GM23338 (cell line): ENCODE measurements at regions not wholly inside any gene's neighbourhood (a gene's known extent, or its start where the extent isn't known, plus 50 kb on each side); places are given as distances from the start of the nearest gene placed in this dataset.

ENCODE experiments used
- ATAC-seq: fragments of 200-7000 bp; cut with Tn5 transposase; 3 replicates; pipeline ENCODE4 v1.9.1; 2020
- DNase-seq: peaks from one replicate; pipeline ENCODE4 v3.0.0-alpha.2; 2015; ENCODE audit warnings: low spot score
- H2AFZ ChIP-seq: fragments of 200-600 bp; sonication (generic); 2 replicates; pipeline ENCODE4 v1.8.0; 2016; ENCODE audit warnings: antibody characterized with exemption, mild to moderate bottlenecking, moderate library complexity
- H3F3A ChIP-seq: fragments of 200-600 bp; sonication (generic); replicated peaks from 2 replicates; pipeline ENCODE4 v1.8.0; 2017; ENCODE audit warnings: antibody characterized with exemption, mixed run types, low read depth
- H3K27ac ChIP-seq: fragments of 200-600 bp; sonication (generic); 2 replicates; pipeline ENCODE4 v1.6.1; 2016; ENCODE audit warnings: low read depth
- H3K27me3 ChIP-seq: fragments of 200-600 bp; sonication (generic); 2 replicates; pipeline ENCODE4 v1.8.0; 2016; ENCODE audit warnings: mild to moderate bottlenecking, mixed run types, moderate library complexity; ENCODE audit not compliant: insufficient read depth
- H3K36me3 ChIP-seq: fragments of 200-600 bp; sonication (generic); 2 replicates; pipeline ENCODE4 v1.8.0; 2016; ENCODE audit warnings: mild to moderate bottlenecking; ENCODE audit not compliant: insufficient read depth
- H3K4me1 ChIP-seq: fragments of 200-600 bp; sonication (generic); 2 replicates; pipeline ENCODE4 v1.8.0; 2016; ENCODE audit warnings: mild to moderate bottlenecking, moderate library complexity; ENCODE audit not compliant: insufficient read depth
- H3K4me2 ChIP-seq: fragments of 200-600 bp; sonication (generic); 2 replicates; pipeline ENCODE4 v1.7.1; 2017; ENCODE audit warnings: mixed run types
- H3K4me3 ChIP-seq: fragments of 200-600 bp; sonication (generic); 2 replicates; pipeline ENCODE4 v1.6.1; 2016; ENCODE audit warnings: mixed run types
- H3K79me2 ChIP-seq: fragments of 200-600 bp; sonication (generic); replicated peaks from 2 replicates; pipeline ENCODE4 v1.8.0; 2017; ENCODE audit warnings: mild to moderate bottlenecking; ENCODE audit not compliant: insufficient read depth
- H3K9me2 ChIP-seq: fragments of 200-600 bp; sonication (generic); 2 replicates; pipeline ENCODE4 v1.8.0; 2017; ENCODE audit not compliant: insufficient read depth
- H4K20me1 ChIP-seq: fragments of 200-600 bp; sonication (generic); replicated peaks from 2 replicates; pipeline ENCODE4 v1.8.0; 2017; ENCODE audit warnings: mild to moderate bottlenecking; ENCODE audit not compliant: insufficient read depth
- H3K27ac Mint-ChIP-seq: 2 replicates; pipeline ENCODE4 v1.8.0; 2020; ENCODE audit warnings: inconsistent platforms, mild to moderate bottlenecking, moderate library complexity, mixed read lengths
- H3K27me3 Mint-ChIP-seq: 3 replicates; pipeline ENCODE4 v1.8.0; 2022; ENCODE audit warnings: low read depth, mild to moderate bottlenecking, moderate library complexity, mixed read lengths, inconsistent platforms; ENCODE audit not compliant: insufficient read depth, poor library complexity
- H3K36me3 Mint-ChIP-seq: 3 replicates; pipeline ENCODE4 v1.8.0; 2021; ENCODE audit warnings: low read depth, mild to moderate bottlenecking, inconsistent platforms, moderate library complexity, mixed read lengths
- H3K4me1 Mint-ChIP-seq: 3 replicates; pipeline ENCODE4 v1.8.0; 2020; ENCODE audit warnings: mild to moderate bottlenecking, inconsistent platforms, mixed read lengths
- H3K4me3 Mint-ChIP-seq: 3 replicates; pipeline ENCODE4 v1.8.0; 2021; ENCODE audit warnings: moderate library complexity, mild to moderate bottlenecking, inconsistent platforms, mixed read lengths
- H3K9me3 Mint-ChIP-seq: 3 replicates; pipeline ENCODE4 v1.8.0; 2020; ENCODE audit warnings: moderate library complexity, mild to moderate bottlenecking, inconsistent platforms, mixed read lengths
- CREB1 ChIP-seq: fragments of 250-450 bp; sonication (Bioruptor Pico); IDR thresholded peaks from 2 replicates; pipeline ENCODE4 v1.5.0; 2020; ENCODE audit warnings: low read depth, mild to moderate bottlenecking, moderate library complexity
- STAT1 ChIP-seq: IDR thresholded peaks from one replicate; pipeline ENCODE4 v1.6.1; 2016; ENCODE audit warnings: antibody characterized with exemption; ENCODE audit not compliant: unreplicated experiment
- ZNF114 ChIP-seq: fragments of 250-450 bp; sonication (Bioruptor Pico); IDR thresholded peaks from 2 replicates; pipeline ENCODE4 v1.5.0; 2020; ENCODE audit warnings: mild to moderate bottlenecking, moderate library complexity
- TF ChIP-seq, protein P1 (sequence below): fragments of 250-450 bp; sonication (Bioruptor Pico); IDR thresholded peaks from 2 replicates; pipeline ENCODE4 v1.5.0; 2020; ENCODE audit warnings: mild to moderate bottlenecking, moderate library complexity
- TF ChIP-seq, protein P2 (sequence below), 2 experiments: fragments of 200-600 bp in 1 of 2; sonication (generic) in 1 of 2; conservative IDR thresholded peaks; 2 replicates each; pipeline versions ENCODE4 v1.5.1 to v1.6.1; 2016 to 2017; ENCODE audit warnings: antibody characterized with exemption in 2 of 2, low read depth in 2 of 2, mild to moderate bottlenecking in 2 of 2, moderate library complexity in 1 of 2

DNA sequence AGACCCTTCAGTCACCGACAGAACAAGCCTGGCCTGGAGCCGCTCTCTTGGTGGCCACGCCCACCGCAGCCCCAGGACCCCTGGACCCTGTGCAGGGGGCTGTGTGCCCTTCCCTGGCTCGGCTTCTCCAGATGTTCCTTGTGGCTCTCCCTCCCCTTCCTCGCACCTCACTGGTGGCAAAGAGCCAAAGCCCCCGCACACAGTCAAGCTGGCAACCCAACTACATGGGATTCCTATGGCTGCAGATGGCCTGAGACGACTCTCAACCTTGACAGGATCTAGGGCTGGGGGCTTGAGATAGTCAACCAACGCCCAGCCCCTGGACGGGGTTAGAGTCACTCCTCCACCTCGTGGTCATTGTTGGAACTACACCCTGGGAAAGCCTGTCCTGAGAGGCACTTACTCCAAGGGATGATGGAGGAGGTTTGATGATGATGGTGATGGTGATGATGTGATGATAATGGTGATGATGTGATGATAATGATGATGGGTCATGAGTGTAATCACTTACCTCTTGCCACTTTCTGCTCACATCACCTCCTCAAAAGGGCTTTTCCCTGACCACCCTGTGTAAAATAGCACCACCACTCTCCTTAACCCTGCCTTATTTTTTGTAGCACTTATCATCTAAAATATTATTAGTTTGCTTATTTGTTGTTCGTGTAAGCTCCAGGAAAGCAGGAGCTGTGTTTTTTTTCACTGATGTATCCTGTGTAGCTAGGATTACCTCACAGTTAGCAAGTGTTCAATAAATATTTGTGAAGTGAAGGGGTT is 278.4 kb downstream of the LRFN2 start:
- no peak overlapping the region for H3K27ac ChIP-seq
- H2AFZ ChIP-seq, result peak overlapping the region; percentile 72; the same call in 1 of the 2 replicates
- no peaks in the 10 kb centered on the region for H3K36me3 ChIP-seq
- H3K4me3 ChIP-seq, result no peak overlapping the region
- H3K9me3 Mint-ChIP-seq, result peaks cover 8% of the 10 kb centered on the region; the same call in 2 of the 3 replicates
- 0 out of 2 replicates have a peak overlapping the region, but pooled peaks have one; percentile 31 for H3K4me2 ChIP-seq
- no peaks in the 10 kb centered on the region for H3K79me2 ChIP-seq
- TF ChIP-seq STAT1 (no peak), CREB1 (0 out of 2 replicates have a peak, but pooled peaks have one; percentile 28), ZNF114 (CRISPR knock-in tag) (0 out of 2 replicates have a peak, but pooled peaks have one; percentile 59)
- TF ChIP-seq, protein P1, sequence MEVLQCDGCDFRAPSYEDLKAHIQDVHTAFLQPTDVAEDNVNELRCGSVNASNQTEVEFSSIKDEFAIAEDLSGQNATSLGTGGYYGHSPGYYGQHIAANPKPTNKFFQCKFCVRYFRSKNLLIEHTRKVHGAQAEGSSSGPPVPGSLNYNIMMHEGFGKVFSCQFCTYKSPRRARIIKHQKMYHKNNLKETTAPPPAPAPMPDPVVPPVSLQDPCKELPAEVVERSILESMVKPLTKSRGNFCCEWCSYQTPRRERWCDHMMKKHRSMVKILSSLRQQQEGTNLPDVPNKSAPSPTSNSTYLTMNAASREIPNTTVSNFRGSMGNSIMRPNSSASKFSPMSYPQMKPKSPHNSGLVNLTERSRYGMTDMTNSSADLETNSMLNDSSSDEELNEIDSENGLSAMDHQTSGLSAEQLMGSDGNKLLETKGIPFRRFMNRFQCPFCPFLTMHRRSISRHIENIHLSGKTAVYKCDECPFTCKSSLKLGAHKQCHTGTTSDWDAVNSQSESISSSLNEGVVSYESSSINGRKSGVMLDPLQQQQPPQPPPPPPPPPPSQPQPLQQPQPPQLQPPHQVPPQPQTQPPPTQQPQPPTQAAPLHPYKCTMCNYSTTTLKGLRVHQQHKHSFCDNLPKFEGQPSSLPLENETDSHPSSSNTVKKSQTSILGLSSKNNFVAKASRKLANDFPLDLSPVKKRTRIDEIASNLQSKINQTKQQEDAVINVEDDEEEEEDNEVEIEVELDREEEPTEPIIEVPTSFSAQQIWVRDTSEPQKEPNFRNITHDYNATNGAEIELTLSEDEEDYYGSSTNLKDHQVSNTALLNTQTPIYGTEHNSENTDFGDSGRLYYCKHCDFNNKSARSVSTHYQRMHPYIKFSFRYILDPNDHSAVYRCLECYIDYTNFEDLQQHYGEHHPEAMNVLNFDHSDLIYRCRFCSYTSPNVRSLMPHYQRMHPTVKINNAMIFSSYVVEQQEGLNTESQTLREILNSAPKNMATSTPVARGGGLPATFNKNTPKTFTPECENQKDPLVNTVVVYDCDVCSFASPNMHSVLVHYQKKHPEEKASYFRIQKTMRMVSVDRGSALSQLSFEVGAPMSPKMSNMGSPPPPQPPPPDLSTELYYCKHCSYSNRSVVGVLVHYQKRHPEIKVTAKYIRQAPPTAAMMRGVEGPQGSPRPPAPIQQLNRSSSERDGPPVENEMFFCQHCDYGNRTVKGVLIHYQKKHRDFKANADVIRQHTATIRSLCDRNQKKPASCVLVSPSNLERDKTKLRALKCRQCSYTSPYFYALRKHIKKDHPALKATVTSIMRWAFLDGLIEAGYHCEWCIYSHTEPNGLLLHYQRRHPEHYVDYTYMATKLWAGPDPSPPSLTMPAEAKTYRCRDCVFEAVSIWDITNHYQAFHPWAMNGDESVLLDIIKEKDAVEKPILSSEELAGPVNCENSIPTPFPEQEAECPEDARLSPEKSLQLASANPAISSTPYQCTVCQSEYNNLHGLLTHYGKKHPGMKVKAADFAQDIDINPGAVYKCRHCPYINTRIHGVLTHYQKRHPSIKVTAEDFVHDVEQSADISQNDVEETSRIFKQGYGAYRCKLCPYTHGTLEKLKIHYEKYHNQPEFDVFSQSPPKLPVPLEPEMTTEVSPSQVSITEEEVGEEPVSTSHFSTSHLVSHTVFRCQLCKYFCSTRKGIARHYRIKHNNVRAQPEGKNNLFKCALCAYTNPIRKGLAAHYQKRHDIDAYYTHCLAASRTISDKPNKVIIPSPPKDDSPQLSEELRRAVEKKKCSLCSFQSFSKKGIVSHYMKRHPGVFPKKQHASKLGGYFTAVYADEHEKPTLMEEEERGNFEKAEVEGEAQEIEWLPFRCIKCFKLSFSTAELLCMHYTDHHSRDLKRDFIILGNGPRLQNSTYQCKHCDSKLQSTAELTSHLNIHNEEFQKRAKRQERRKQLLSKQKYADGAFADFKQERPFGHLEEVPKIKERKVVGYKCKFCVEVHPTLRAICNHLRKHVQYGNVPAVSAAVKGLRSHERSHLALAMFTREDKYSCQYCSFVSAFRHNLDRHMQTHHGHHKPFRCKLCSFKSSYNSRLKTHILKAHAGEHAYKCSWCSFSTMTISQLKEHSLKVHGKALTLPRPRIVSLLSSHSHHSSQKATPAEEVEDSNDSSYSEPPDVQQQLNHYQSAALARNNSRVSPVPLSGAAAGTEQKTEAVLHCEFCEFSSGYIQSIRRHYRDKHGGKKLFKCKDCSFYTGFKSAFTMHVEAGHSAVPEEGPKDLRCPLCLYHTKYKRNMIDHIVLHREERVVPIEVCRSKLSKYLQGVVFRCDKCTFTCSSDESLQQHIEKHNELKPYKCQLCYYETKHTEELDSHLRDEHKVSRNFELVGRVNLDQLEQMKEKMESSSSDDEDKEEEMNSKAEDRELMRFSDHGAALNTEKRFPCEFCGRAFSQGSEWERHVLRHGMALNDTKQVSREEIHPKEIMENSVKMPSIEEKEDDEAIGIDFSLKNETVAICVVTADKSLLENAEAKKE (CRISPR knock-in tag), result peak; percentile 94
- TF ChIP-seq, protein P2, sequence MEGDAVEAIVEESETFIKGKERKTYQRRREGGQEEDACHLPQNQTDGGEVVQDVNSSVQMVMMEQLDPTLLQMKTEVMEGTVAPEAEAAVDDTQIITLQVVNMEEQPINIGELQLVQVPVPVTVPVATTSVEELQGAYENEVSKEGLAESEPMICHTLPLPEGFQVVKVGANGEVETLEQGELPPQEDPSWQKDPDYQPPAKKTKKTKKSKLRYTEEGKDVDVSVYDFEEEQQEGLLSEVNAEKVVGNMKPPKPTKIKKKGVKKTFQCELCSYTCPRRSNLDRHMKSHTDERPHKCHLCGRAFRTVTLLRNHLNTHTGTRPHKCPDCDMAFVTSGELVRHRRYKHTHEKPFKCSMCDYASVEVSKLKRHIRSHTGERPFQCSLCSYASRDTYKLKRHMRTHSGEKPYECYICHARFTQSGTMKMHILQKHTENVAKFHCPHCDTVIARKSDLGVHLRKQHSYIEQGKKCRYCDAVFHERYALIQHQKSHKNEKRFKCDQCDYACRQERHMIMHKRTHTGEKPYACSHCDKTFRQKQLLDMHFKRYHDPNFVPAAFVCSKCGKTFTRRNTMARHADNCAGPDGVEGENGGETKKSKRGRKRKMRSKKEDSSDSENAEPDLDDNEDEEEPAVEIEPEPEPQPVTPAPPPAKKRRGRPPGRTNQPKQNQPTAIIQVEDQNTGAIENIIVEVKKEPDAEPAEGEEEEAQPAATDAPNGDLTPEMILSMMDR (conservative IDR thresholded peaks at IDR 0.05; ENCODE audit: low read depth in 2 of 2), result peak; percentile 91 to 94
- no peaks in the 10 kb centered on the region for H3K36me3 Mint-ChIP-seq
- peaks cover 6% of the 10 kb centered on the region; the same call in 1 of the 2 replicates for H3K4me1 ChIP-seq
- H3F3A ChIP-seq, result no peaks in the 10 kb centered on the region
- ATAC-seq (peak; percentile 99), DNase-seq (peak; percentile 92)
- H3K4me1 Mint-ChIP-seq, result peaks cover 9% of the 10 kb centered on the region
- peaks cover 8% of the 10 kb centered on the region for H3K27me3 Mint-ChIP-seq
- no peaks in the 10 kb centered on the region for H4K20me1 ChIP-seq
- no peak overlapping the region for H3K27ac Mint-ChIP-seq
- peaks cover 5% of the 10 kb centered on the region; the same call in 1 of the 2 replicates for H3K9me2 ChIP-seq
- no peak overlapping the region for H3K4me3 Mint-ChIP-seq
- no peaks in the 10 kb centered on the region for H3K27me3 ChIP-seq
